NCI-H2081 (cell line): ENCODE measurements at regions not wholly inside any gene's neighbourhood (a gene's known extent, or its start where the extent isn't known, plus 50 kb on each side); places are given as distances from the start of the nearest gene placed in this dataset.

Experiments
- DNase-seq, 2 experiments: peaks; one replicate each; lab custom pipeline; 2025; lab: John Stamatoyannopoulos, UW

GRCh38 chr3:34377961-34378360 lies 579.5 kb downstream of the PDCD6IP start:
- no peak for DNase-seq

GRCh38 chr3:34381243-34381642 lies 582.8 kb downstream of the PDCD6IP start:
- no peak for DNase-seq

GRCh38 chr3:34382859-34383258 lies 584.4 kb downstream of the PDCD6IP start:
- DNase-seq = peak in 1 of 2 experiments; percentile 2

GRCh38 chr3:34386309-34386708 lies 587.9 kb downstream of the PDCD6IP start:
- DNase-seq = no peak

- no peak for DNase-seq
Measured at GRCh38 chr3:34387826-34388564, 589.6 kb downstream of the PDCD6IP start.

- no peak for DNase-seq
Measured at GRCh38 chr3:34388830-34389229, 590.4 kb downstream of the PDCD6IP start.

GRCh38 chr3:34394978-34395748 lies 596.7 kb downstream of the PDCD6IP start:
- no peak for DNase-seq

- no peak for DNase-seq
Measured at GRCh38 chr3:34396288-34396687, 597.9 kb downstream of the PDCD6IP start.

- no peak for DNase-seq
Measured at GRCh38 chr3:34396956-34397355, 598.5 kb downstream of the PDCD6IP start.

- DNase-seq = no peak
Measured at GRCh38 chr3:34399401-34399800, 601.0 kb downstream of the PDCD6IP start.

GRCh38 chr3:34405159-34405558 lies 606.7 kb downstream of the PDCD6IP start:
- DNase-seq = peak in 1 of 2 experiments; percentile 1

- DNase-seq = no peak
Measured at GRCh38 chr3:34407281-34407680, 608.9 kb downstream of the PDCD6IP start.

GRCh38 chr3:34408088-34408487 lies 609.7 kb downstream of the PDCD6IP start:
- no peak for DNase-seq

- no peak for DNase-seq
Measured at GRCh38 chr3:34411596-34411995, 613.2 kb downstream of the PDCD6IP start.

- DNase-seq = no peak
Measured at GRCh38 chr3:34419801-34420200, 621.4 kb downstream of the PDCD6IP start.

GRCh38 chr3:34421762-34422161 lies 623.3 kb downstream of the PDCD6IP start:
- DNase-seq = no peak

GRCh38 chr3:34439796-34440195 lies 641.4 kb downstream of the PDCD6IP start:
- no peak for DNase-seq

GRCh38 chr3:34444137-34444536 lies 645.7 kb downstream of the PDCD6IP start:
- no peak for DNase-seq

- no peak for DNase-seq
Measured at GRCh38 chr3:34449305-34449704, 650.9 kb downstream of the PDCD6IP start.

GRCh38 chr3:34463414-34463813 lies 665.0 kb downstream of the PDCD6IP start:
- DNase-seq = no peak

GRCh38 chr3:34464646-34465045 lies 666.2 kb downstream of the PDCD6IP start:
- no peak for DNase-seq

- no peak for DNase-seq
Measured at GRCh38 chr3:34475851-34476250, 677.4 kb downstream of the PDCD6IP start.

GRCh38 chr3:34483311-34483887 lies 685.0 kb downstream of the PDCD6IP start:
- no peak for DNase-seq
